Cardiac muscle cell (in vitro differentiated cells and primary cell): ENCODE measurements at regions not wholly inside any gene's neighbourhood (a gene's known extent, or its start where the extent isn't known, plus 50 kb on each side); places are given as distances from the start of the nearest gene placed in this dataset.

Experiments used
- DNase-seq, 2 donors: peaks; one replicate each; pipeline versions ENCODE4 v3.0.0 to v3.0.0-alpha.2; 2010 to 2017; ENCODE audit warnings: low read depth in 1 of 2, low spot score in 1 of 2
- H3K27ac ChIP-seq: fragments of 200-600 bp; sonication (generic); 2 replicates; pipeline ENCODE4 v1.5.1; 2016
- H3K27me3 ChIP-seq: fragments of 200-600 bp; sonication (generic); 2 replicates; pipeline ENCODE4 v1.6.0; 2016; ENCODE audit warnings: control low read depth
- H3K36me3 ChIP-seq: fragments of 200-600 bp; sonication (generic); 2 replicates; pipeline ENCODE4 v1.5.1; 2016; ENCODE audit warnings: control low read depth
- H3K4me1 ChIP-seq: fragments of 200-600 bp; sonication (generic); 2 replicates; pipeline ENCODE4 v1.8.1; 2017; ENCODE audit warnings: low read depth, mild to moderate bottlenecking, mixed run types
- H3K4me3 ChIP-seq: fragments of 200-600 bp; sonication (generic); 2 replicates; pipeline ENCODE4 v1.5.1; 2016; ENCODE audit warnings: mild to moderate bottlenecking
- H3K9me3 ChIP-seq: fragments of 200-600 bp; sonication (generic); 2 replicates; pipeline ENCODE4 v1.5.1; 2017; ENCODE audit warnings: low read depth, mild to moderate bottlenecking, control low read depth
- CTCF ChIP-seq: IDR thresholded peaks from 2 replicates; pipeline ENCODE4 v1.5.1; 2012; ENCODE audit warnings: low read depth, mild to moderate bottlenecking, low read length

- TF ChIP-seq CTCF: no peak
- H3K36me3 ChIP-seq: no peaks in the 10 kb centered on the region
- H3K4me1 ChIP-seq: no peaks in the 10 kb centered on the region
- DNase-seq: no peak
- no peak overlapping the region for H3K4me3 ChIP-seq
- no peaks in the 10 kb centered on the region for H3K27me3 ChIP-seq
- no peak overlapping the region for H3K27ac ChIP-seq
- no peaks in the 10 kb centered on the region for H3K9me3 ChIP-seq
Measured at GRCh38 chr13:99765869-99766268, 205.7 kb downstream of the ZIC5 start.

- Histone ChIP-seq H3K27me3 (no peaks in the 10 kb centered on the region), H3K4me1 (no peaks in the 10 kb centered on the region), H3K27ac (no peak overlapping the region), H3K4me3 (no peak overlapping the region), H3K36me3 (no peaks in the 10 kb centered on the region), H3K9me3 (no peaks in the 10 kb centered on the region)
- no peak for DNase-seq
- no peak for TF ChIP-seq CTCF
Measured at GRCh38 chr13:99760456-99760855, 211.1 kb downstream of the ZIC5 start.

GRCh38 chr13:99759163-99759552, 212.4 kb downstream of the ZIC5 start:
- DNase-seq: no peak
- Histone ChIP-seq H3K9me3 (no peaks in the 10 kb centered on the region), H3K4me1 (no peaks in the 10 kb centered on the region), H3K36me3 (no peaks in the 10 kb centered on the region), H3K4me3 (no peak overlapping the region), H3K27ac (no peak overlapping the region), H3K27me3 (no peaks in the 10 kb centered on the region)
- no peak for TF ChIP-seq CTCF

- TF ChIP-seq CTCF: no peak
- H3K4me1 ChIP-seq: no peaks in the 10 kb centered on the region
- no peaks in the 10 kb centered on the region for H3K9me3 ChIP-seq
- no peak for DNase-seq
- H3K36me3 ChIP-seq: no peaks in the 10 kb centered on the region
- no peaks in the 10 kb centered on the region for H3K27me3 ChIP-seq
- no peak overlapping the region for H3K4me3 ChIP-seq
- no peak overlapping the region for H3K27ac ChIP-seq
Measured at GRCh38 chr13:99758460-99759162, 213.0 kb downstream of the ZIC5 start.

DNA sequence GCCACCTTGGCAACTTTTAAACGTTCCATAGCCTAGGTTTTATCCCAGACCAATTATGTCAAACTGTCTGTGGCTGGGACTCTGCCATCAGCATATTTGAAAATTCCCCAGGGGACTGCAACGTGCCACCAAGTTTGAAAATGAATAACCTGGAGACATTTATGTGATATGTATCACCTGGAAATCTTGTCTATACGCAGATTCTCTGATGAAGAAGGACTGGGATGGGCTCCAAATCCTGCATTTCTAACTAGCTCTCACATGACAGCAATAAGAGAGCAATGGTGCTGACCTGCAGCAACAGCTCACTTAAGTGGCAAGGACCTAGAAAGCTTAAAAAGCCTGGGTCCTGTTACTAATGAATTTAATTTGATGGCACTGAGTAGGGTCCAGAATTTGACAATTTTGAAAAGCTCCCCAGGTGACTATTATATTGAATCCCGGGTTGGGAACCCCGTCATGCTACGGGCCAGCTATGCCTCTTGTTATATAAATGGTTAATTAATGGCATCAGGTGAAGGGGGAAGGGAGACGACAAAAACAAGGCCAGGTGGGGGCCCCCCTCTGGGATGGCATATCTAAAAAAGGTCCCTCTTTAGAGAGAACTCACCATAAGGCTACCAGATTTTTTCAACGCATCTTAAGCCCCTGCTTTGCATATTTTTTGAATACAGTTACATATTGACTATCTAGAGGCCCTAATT, 213.7 kb downstream of the ZIC5 start:
- Histone ChIP-seq H3K27me3 (no peaks in the 10 kb centered on the region), H3K27ac (no peak overlapping the region), H3K4me1 (no peaks in the 10 kb centered on the region), H3K36me3 (no peaks in the 10 kb centered on the region), H3K9me3 (no peaks in the 10 kb centered on the region), H3K4me3 (no peak overlapping the region)
- no peak for TF ChIP-seq CTCF
- no peak for DNase-seq
